Activated CD4-positive, CD25-positive, alpha-beta regulatory T cell (primary cell): ENCODE measurements at regions not wholly inside any gene's neighbourhood (a gene's known extent, or its start where the extent isn't known, plus 50 kb on each side); places are given as distances from the start of the nearest gene placed in this dataset.
"Not testable (repeated sequence)": the region's sequence is repeated elsewhere in the genome, so short reads cannot be mapped to it uniquely, and the experiment has no call there.

Source experiments
- DNase-seq, 4 experiments: peaks; one replicate each; lab custom pipeline; 2025; lab: John Stamatoyannopoulos, UW

DNA sequence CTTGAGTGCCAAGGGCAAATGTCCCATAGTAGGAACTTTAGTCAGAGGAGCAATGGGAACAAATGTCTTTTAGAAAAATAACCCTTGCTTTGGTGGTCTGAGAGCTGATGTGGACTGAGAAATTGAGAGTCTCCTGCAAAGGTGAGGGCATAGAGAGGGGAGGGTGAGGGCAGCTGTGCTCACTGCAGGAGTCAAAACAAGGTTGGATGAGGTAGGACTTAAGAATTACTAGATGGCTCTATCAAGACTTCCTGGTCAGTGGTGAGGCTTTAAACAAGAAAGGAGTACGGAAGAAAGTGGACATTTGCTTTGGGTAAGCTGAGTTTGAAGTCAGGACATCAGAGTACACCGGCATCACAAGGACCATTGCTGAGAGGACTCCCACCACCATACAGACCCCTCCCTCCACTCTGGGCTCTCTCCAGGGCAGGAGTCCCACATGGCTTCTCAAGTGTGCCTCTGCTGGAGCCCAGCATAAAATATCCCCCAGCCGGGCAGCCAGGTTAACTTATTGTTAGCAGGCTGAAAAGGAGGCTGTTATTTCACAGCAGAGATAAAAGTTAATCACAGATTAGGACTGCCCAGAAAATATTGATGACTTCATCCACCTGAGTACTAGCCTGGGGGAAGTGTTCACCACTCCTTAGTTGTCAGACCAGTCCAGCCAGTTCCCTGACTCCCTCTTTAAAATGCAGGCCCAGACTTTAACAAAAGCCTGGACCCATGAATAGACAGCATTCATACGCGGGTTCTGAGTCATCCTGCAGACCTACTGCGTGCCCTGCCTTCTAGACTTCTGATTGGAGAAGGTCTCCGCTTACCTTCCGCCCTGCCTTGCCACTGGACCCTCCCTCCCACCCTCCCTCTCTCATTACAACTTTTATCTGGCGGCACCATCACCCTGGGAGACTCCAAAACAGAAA, 167.2 kb downstream of the BCL2L11 start:
- not testable (repeated sequence) for DNase-seq

DNA sequence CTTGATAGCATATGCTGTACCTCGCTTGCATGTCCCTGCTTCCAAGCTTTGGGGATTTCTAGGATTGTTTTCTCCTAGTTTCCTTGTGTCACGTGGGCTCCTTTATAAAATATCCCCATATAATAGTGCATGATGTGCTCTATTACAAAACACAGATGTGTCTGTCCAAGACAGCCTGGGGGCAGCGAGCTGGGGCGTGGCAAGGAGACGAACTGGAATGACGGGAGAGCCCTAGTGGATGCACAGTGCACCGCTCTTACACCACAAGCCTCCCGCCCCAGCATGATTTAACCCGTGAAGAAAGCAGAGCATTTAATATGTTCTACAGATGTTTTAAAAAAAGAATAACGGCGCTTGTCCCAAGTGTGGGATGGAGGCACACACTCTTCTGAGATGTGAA, 169.7 kb downstream of the BCL2L11 start:
- not testable (repeated sequence) for DNase-seq

DNA sequence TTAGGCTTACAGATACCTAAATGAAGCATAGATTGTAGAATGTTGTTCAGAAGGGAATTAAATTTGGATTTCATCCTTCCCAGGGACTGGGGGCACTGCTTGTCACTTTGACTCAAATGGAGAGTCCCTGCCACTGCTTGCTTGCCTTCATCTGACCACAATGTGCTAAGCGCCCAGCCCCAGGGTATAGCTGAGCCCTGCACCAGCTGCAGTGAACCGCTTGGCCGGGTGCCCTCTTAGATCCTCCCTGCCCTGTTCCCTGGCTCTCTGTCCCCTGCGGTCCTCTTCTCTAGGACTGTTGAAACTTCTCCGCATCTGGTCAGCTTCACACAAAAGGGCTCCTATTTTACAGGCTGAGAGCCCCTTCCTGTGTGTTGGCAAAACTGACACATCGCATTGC, 170.9 kb downstream of the BCL2L11 start:
- DNase-seq: not testable (repeated sequence)

DNA sequence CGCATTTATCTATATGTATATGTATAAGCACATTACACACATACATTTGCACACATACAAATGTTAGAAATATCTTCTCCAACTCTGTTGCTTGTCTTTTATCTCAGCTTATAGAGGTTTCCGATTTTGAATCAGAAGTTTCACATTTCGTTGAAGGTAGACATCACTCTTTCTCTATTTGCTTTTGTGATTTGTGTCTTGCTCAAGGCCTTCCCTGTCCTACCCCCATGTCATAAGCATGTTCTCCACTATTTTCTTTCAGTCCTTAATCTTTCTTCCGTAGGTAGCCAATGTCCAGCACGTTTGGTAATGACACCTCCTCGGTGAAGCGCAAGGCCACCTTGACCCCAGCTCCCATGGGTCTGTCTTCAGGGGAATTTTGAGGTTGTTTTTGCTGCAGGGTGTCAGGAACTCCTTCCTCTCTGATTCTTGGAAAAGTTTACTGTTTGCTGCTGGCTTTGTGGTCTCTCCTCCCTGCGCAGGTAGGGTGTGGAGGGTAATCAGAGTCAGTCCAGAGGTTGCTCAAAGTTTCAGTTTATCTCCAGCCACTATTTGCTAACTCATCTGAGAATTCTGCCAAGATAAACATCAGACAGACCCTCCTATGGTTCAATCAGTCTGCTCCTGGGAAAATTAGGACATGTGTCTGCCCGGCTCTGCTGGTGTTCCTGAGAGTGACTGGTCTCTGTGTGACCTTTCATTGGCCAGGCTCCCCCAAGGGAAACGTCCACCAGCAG, 171.7 kb downstream of the BCL2L11 start:
- not testable (repeated sequence) for DNase-seq

DNA sequence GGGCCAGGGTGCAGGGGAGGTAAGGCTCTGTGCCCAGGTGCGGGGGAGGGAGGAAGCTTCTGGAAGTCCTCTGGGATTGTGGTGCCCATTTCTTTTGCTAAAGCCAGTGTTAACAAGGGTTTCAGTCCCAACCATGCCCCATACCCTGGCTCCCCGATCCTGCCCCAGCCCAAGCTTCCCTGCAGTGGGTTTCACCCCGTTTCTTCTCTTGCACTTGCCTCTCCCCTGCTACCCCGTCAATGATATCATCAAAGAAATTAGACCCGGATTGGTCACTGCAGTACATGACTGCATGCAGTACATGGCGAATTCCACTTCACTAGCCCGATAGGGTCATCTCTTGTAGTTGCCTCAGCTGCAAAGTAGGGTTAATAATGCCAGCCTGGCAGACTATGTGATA, 174.0 kb downstream of the BCL2L11 start:
- not testable (repeated sequence) for DNase-seq

DNA sequence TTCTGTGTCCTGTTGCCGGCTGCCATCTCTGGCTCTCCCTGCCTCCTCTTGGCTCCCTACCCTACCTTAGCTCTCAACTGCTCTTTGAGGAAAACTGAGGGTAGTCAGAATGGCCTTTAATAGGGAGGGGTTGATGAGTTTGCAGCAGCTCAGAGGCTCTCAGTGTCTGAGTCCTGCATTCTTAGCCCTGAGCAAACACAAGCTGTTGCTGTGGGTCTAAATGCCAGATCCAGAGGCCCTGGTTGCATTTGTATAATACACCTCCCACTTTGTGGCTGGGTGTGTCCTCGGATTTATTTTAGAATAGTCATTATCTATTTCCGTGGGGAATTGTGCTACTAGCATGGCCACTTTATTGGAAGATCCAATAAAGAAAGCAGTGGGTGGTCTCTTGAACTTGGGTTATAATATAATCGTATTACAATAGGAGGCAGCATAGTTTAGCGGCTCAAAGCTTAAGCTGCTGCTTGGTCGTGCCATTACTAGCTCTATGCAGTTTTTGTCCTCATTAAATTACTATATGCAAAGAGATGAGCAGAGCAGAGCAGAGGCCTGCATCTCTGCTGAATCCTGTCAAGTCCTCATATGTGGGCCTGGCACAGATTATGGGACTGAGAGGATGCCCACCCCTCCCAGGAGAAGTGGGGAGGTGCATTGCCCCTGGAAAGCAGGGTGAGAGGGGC, 175.5 kb downstream of the BCL2L11 start:
- not testable (repeated sequence) for DNase-seq

DNA sequence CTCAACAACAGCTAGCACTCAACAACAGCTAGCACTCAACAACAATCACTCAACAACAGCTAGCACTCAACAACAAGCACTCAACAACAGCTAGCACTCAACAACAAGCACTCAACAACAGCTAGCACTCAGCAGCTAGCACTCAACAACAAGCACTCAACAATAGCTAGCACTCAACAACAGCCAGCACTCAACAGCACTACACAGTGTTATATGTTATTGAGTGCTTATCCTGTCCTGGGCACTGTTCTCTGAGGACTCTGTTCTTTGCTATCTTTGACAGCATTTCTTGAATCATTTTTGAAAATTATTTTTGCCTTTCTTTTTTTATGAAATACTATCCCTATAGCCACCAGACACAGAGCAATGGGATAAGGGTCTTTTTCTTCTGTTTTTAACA, 176.4 kb downstream of the BCL2L11 start:
- not testable (repeated sequence) for DNase-seq

DNA sequence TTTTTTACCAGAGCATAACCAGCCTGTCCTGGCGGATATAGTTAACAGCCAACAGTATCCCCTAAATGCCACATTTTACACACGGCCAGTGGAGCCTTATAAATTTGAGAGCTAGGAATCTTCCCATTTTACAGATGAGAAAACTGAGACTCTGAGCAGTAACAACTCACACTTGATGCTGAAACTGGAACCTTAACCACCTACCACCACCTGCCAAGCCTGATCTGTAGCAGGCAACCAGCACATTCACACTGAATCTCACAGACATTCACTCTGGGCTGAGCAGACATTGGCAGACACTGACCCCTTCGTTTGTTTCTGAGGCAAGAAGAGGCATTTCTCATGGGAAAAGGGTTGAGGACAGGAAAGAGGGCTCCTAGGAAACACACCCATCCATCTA, 178.2 kb downstream of the BCL2L11 start:
- not testable (repeated sequence) for DNase-seq

DNA sequence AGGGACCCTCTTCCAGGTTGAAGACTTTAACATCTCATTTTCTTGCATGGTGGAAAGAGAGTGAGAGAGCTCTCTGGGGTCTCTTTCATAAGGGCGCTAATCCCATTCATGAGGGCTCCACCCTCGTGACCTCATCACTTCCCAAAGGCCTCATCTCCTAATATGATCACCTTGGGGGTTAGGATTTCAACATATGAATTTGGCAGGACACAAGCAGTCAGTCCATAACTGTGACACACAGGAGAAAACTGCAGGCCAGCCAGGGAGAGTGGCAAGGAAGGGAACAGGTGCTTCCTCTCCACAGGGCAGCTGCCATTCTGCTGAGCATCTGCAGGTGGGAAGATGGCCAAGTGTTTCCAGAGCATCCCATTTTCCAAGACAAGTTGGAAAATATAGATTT, 178.9 kb downstream of the BCL2L11 start:
- DNase-seq: not testable (repeated sequence)

DNA sequence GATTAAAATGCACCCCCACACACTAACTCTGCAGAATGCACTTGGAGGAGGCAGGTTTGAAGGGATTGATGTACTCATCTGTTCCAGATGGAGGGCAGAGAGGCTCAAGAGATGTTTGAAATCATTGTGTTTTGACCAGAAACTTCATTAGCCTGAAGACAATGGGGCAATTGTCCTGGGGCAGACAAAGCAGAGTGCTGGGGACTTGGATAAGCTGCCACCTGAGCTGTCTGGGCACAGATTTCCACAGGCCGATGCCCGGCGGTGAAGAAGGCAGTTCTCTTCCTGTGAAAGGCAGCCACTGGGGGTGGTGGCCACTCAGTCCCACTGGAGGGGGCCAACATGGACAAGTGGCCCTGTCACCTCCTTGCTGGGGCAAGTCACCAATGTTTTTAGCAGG, 181.0 kb downstream of the BCL2L11 start:
- DNase-seq: not testable (repeated sequence)

DNA sequence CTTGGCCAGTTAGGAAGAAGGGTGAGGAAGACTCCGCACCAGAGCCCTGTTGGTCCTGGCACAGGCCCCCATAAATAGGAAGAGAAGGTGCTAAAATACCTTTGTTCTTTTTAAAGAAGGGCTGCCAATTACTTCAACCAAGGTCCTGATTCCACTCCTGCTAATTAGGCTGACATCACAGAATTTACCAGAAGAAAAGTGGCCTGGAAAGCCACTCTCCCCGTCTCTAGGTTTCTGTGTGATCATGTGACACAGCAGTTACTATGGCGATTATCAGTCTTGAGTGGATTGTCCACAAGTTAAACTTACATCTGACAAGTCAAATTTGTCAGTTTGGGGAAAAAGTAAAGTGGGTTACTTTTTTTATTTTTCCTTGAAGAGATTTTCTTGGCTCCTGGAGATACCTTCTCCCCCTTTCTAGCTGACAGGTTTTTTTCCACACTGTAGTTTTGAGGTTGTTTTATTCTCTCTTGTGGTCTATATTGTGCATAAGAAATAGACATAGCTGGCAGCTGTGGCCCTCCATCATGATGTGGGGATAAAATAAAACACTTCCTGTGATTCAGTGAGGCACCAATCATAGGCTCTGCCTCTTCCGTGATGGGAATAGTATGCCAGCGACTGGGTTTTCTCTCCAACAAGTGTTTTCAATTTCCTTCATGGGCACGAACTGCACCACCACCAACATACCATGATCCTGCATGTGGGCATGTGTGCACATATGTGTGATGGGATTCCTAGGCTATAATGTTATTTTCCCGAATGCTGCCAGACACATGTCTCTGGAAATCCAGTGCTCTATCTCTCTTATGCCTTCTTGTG, 181.9 kb downstream of the BCL2L11 start:
- not testable (repeated sequence) for DNase-seq

DNA sequence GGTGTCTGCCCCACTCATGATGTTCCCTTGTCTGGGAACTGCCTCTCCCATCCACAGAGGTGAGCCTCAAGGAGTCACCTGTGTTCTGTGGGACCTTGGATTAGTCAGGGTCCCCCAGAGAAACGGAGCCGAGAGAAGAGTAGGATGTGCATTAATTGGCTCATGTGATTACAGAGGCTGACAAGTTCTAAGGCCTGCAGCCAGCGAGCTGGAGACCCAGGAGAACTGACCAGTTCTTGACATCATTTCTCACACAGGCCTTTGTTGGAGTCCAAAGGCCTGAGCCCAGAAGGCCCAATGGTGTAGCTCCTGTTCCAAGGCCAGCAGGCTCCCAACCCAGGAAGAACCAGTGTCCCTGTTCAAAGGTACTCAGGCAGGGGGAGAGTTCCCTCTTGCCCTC, 186.6 kb downstream of the BCL2L11 start:
- DNase-seq: not testable (repeated sequence)

DNA sequence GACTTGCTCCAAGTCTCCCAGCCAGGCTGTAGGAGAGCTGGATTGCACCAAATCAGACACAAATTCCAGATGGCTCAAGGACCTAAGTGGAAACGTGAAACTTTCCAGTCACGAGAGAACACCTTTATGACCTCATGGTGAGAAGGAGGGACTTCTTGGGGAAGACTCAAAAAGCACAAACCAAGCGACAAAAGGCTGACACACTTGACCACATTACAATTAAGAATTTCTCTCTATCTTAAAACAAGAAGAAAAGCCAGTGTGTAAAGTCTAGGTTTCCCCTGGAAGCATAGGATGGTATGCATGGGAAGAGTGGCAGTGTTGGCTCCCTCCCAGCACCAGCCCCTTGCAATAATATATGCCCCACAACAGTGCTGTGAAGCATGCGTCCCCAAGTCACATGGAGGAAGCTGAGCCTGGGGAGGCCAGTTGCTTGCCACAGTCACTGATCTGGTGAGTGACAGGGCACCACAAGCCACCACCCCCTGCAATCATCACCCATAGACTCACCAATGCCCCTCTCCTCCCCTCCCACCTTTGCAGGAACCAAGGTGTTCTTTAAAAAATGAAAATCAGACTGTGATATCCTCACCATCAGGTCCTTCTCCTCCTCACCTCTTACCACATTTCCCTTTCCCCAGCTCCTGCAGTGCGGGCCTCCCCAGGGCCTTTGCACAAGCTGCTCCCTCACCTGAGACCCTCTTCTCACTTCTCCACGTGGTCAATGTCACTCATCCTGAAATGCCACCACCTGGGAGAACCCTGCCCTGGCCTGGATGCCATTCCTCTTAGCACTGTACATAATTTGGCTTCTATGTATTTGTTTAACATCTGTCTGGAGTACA, 188.7 kb downstream of the BCL2L11 start:
- not testable (repeated sequence) for DNase-seq

DNA sequence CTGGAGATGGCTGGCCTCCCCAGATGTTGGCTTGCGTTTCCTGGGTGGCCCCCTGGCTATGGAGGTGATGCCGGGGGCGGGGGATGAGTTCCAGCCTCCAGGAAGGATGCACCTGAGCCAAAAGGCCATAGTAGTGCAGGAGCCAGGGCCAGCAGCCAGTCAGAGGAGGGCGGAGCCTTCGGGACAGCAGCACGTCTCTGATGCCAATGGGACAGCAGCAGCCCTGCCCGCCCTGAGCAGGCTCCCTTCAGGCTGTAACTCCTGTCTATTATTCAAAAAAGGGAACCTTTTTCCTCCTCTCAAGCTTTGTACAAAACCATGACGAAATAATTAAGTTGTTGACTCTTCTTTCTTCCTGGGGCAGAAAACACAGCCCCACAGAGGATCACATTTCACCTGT, 189.7 kb downstream of the BCL2L11 start:
- DNase-seq: not testable (repeated sequence)

DNA sequence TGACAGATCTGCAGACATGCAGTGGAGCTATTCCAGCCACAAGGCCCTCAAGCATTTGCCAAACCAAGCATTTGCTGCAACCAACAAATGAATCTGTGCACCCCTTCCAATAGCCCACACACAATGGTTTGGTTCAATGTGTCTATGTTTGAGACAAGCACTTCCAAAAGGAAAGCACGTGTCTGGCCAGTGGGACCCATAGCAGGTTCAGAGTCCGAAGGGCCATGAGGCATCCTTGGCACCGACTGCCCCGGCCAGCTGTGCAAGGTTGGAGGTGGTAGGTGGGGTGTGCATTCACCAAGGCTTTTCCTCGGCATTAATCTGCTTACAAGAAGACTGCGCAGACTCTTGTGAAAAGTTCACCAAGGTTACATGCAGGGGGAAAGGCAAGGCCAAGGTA, 190.9 kb downstream of the BCL2L11 start:
- not testable (repeated sequence) for DNase-seq

DNA sequence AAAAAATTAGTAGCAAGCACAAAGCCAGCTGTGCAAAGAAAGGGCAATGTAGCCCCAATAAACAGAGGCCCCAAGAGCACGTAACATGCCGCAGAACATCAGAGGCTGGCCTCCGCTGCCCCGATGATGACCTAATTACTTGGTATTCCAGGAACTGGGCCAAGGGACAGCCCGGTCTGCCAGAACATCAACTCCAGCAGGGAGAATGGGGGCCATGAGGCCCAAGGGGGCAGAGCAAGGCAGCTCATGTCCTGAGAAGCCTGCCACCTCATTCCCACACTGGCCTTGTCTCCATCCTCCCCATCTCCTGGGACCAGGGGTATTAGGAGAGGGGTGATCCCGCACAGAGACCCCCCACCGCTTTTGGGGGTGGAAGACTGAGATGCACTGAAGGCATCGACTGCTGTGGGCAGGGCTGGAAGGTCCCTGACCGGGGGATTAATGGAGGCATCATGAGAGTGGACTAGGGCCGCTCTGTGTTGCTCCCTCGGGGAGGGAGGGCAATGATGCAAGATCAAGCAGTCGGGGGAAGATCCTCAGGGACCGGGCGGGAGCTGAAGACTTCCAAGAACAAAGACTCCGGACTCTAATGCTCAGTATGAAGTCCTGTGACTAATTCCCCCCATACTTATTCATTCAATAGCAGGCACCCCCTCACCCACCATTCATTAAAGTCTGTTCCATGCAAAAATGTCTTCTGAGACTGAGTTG, 192.3 kb downstream of the BCL2L11 start:
- not testable (repeated sequence) for DNase-seq

DNA sequence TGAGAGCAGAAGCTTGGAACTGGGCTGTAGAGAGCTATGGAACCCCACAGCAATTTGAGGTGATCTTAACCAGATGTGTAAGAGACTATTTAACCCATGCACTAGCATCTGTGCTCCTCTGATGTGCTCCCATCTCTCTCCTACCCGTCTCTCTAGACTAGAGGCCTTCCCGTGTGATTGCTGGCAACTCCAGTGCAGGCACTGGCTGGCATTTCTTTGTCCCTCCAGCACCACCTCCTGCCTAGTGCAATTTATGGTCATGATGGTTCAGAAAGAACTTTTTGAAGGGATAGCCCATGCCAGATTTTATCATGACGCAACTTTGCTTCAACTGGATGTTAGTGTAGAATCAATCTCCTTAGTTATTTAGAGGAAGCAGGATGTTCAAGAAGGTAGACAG, 193.0 kb downstream of the BCL2L11 start:
- not testable (repeated sequence) for DNase-seq

DNA sequence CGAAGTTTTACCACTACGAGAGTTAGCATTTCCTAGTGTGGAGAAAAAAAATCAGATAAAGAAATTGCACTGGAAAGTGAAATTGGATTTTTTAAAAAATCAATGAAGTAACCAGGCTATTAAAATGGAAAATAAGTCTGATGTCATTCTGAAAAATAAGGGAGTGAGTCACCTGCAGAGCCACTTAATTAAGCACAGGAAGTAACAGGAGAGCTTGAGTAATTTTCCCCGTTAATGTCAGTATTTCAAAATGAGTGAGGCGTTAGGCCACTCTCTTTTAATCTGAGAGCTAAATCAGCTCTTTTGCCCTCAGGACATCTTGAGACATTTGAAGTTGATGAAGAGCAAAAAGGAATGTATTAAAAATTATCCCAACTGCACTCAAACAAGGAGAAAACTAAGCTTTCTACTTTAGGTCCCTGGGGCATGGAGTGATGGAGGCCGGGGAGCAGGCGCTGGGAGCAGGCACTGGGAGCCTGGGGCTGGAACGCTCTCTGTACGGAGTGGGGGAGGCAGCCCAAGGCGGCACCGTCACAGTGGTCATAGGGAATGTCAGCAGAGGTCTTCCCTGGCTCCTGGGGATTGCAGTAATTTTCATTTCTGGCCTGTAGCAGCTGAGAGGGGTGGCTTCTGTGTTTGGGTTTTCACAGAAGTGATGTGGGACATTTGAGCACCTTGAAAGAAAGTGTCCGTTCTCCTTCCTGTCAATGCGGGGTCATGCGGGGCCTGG, 194.6 kb downstream of the BCL2L11 start:
- not testable (repeated sequence) for DNase-seq

DNA sequence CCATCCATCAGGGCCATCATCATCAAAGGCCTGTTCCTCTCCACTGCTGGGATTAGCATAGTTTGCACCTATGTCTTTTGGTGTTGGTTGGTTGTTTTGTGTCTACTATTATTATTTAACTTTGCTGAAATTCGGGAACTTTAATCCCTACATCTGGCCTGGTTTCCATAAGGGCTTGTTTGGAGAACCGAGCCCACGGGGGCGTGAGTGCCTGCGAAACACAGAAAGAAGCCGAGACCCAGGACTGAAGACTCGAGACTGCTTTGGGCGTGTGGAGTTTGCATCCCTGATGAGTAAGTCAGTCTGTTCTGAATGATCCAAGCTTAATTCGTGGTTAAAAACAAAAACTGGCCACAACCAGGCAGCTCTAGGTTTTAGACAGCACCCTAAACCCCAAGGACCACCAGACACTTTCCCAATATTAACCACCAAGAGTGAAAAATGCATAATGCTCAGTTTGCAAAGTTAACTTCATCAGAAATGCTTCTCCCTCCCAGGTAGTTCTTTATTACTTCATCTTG, 195.6 kb downstream of the BCL2L11 start:
- not testable (repeated sequence) for DNase-seq
